ENCODE measurements at regions not wholly inside any gene's neighbourhood (a gene's known extent, or its start where the extent isn't known, plus 50 kb on each side); places are given as distances from the start of the nearest gene placed in this dataset.

DNA sequence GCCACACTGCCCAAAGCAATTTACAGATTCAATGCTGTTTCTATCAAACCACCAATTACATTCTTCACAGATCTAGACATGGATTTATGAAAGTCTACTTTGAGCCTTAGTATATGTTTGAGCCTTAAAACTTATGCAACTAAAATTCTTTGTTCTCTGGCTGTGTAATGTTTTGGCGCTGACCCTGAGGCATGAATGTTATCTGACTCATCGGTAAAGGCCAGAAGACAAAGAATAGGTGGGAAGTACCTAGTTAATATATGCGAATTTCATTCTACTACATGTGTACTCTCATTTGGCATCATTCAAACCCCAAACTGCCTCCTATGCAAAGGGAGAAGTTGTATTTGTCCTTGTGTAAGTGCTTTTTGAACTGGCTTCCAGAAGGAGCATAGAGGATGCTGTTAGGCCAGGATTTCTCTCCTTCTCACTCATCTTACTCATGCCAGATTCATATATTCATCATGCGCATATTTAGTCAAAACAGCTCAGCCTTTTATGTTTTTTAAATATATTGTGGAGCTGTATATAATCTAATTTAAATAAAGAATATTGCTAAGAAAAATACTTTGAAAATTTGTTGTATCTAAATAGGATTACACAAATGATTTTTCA, 204.2 kb downstream of the NFKBIZ start (continued):
- TF ChIP-seq CHD1 (IDR thresholded peaks at IDR 0.05; ENCODE audit: low read depth, low read length) (no peak), BRCA1 (IDR thresholded peaks at IDR 0.05; ENCODE audit: low read depth, low read length) (no peak), NFIC (IDR thresholded peaks at IDR 0.05; ENCODE audit: low read depth, low read length) (peak; percentile 20; the same call in 1 of the 2 replicates), TBL1XR1 (IDR thresholded peaks at IDR 0.05; ENCODE audit: low read depth, low read length) (no peak), JUNB (IDR thresholded peaks at IDR 0.05) (peak; percentile 12; the same call in 1 of the 2 replicates), CREM (IDR thresholded peaks at IDR 0.05; ENCODE audit: low read depth) (no peak)

DNA sequence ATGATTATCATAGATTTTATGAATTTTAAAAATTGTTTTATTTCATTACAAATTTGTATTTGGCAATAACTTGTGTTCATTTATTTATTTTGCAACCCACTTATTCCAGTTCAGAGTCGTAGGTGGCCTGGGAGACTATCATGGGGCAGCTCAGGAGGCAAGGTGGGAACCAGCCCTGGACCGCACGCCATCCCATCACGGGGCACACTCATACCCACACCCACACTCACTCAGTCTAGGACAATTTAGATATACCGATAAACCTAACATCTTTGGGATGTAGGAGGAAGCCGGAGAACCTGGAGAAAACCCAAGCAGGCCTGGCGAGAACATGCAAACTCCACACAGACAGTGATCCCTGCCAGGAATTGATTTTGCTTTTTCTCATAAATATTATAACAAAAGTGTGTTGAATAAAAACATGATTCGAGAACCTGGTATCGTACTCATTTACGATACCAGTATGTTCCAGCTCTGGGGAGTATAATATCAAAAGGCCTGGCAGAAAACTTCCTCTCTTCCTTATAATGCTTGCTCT, 205.3 kb downstream of the NFKBIZ start:
- ChIA-PET RAD21 (ENCODE audit: unreplicated experiment) (interaction anchor here (0.9 to 2.4 kb wide), 5 partner anchors 16 to 245 kb away, joined by 3 to 14 read pairs (median 5); no protein-coding TSS in a partner anchor), CTCF (interaction anchor here (0.9 to 1.6 kb wide), 5 partner anchors 15 to 171 kb away, joined by 3 to 6 read pairs (median 3); no protein-coding TSS in a partner anchor), POLR2A (interaction anchor here (1.1 to 3.5 kb wide), 2 partner anchors 17 kb away, joined by 3 to 25 read pairs; no protein-coding TSS in a partner anchor), SMC1A (ENCODE audit: uncharacterized antibody, unreplicated experiment) (interaction anchor here (0.8 to 9.6 kb wide), 10 partner anchors 15 to 245 kb away, joined by 3 to 145 read pairs (median 3); no protein-coding TSS in a partner anchor)
- Histone ChIP-seq H3K9ac (ENCODE audit: control insufficient read depth, insufficient read depth, low read length) (no peak overlapping the region), H3K9me3 (replicated peaks; ENCODE audit: control insufficient read depth, insufficient read depth, low read length) (peaks cover 5% of the 10 kb centered on the region; the same call in 2 of the 3 replicates), H3K27me3 (replicated peaks in 1 of 2; ENCODE audit: control insufficient read depth in 2 of 2, insufficient read depth in 2 of 2, low read length in 1 of 2) (no peaks in the 10 kb centered on the region), H3K4me1 (ENCODE audit: control insufficient read depth, insufficient read depth, low read length) (peaks cover 24% of the 10 kb centered on the region), H3K27ac (ENCODE audit: control insufficient read depth, insufficient read depth) (no peak overlapping the region), H2AFZ (ENCODE audit: control insufficient read depth, low read depth, low read length) (no peak overlapping the region), H3K36me3 (ENCODE audit: control insufficient read depth in 2 of 2, insufficient read depth in 2 of 2, low read length in 1 of 2) (no peaks in the 10 kb centered on the region), H3K4me2 (ENCODE audit: control insufficient read depth, insufficient read depth) (no peak overlapping the region), H3K79me2 (ENCODE audit: control insufficient read depth, insufficient read depth, low read length) (no peaks in the 10 kb centered on the region), H3K4me3 (no peak overlapping the region), H4K20me1 (ENCODE audit: control insufficient read depth, insufficient read depth) (no peaks in the 10 kb centered on the region)
- TF ChIP-seq MTA2 (IDR thresholded peaks at IDR 0.05; ENCODE audit: low read depth), result no peak
- TF ChIP-seq NRF1 (conservative IDR thresholded peaks at IDR 0.05; ENCODE audit: low read depth, low read length), result no peak
- no peak for TF ChIP-seq TCF7 (IDR thresholded peaks at IDR 0.05; ENCODE audit: borderline replicate concordance)
- no peak for TF ChIP-seq FOXK2 (IDR thresholded peaks at IDR 0.05)
- TF ChIP-seq, protein P1, sequence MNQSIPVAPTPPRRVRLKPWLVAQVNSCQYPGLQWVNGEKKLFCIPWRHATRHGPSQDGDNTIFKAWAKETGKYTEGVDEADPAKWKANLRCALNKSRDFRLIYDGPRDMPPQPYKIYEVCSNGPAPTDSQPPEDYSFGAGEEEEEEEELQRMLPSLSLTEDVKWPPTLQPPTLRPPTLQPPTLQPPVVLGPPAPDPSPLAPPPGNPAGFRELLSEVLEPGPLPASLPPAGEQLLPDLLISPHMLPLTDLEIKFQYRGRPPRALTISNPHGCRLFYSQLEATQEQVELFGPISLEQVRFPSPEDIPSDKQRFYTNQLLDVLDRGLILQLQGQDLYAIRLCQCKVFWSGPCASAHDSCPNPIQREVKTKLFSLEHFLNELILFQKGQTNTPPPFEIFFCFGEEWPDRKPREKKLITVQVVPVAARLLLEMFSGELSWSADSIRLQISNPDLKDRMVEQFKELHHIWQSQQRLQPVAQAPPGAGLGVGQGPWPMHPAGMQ (IDR thresholded peaks at IDR 0.05; ENCODE audit: borderline replicate concordance), result no peak
- TF ChIP-seq, protein P2, sequence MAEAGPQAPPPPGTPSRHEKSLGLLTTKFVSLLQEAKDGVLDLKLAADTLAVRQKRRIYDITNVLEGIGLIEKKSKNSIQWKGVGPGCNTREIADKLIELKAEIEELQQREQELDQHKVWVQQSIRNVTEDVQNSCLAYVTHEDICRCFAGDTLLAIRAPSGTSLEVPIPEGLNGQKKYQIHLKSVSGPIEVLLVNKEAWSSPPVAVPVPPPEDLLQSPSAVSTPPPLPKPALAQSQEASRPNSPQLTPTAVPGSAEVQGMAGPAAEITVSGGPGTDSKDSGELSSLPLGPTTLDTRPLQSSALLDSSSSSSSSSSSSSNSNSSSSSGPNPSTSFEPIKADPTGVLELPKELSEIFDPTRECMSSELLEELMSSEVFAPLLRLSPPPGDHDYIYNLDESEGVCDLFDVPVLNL (IDR thresholded peaks at IDR 0.05; ENCODE audit: low read depth, low read length), result no peak
- TF ChIP-seq FOXM1 (IDR thresholded peaks at IDR 0.05; ENCODE audit: low read depth, low read length), result no peak
- WGBS (ENCODE audit: insufficient coverage, insufficient replicate concordance, low lambda C conversion rate, missing lambda C conversion rate), result 63% methylated on average over 10 of the region's 10 CpGs
- no TSS peak for BruUV-seq (replicated peaks)
- no peak for ATAC-seq
- FAIRE-seq, result no peak
- no peak for DNase-seq (ENCODE audit: low read depth, low spot score)
- in situ Hi-C loops (cut with MboI) (no loop called here), intact Hi-C loops (cut with micrococcal nuclease; ENCODE audit: unreplicated experiment) (loop anchor here (5.0 kb wide), 2 partner anchors 202 to 227 kb away; no protein-coding TSS in a partner anchor)
